C4-2B (cell line): ENCODE measurements at regions not wholly inside any gene's neighbourhood (a gene's known extent, or its start where the extent isn't known, plus 50 kb on each side); places are given as distances from the start of the nearest gene placed in this dataset.

Experiments used
- CTCF ChIP-seq: fragments of 450-650 bp; conservative IDR thresholded peaks from 2 replicates; pipeline ENCODE4 v1.5.1; 2017; ENCODE audit warnings: mild to moderate bottlenecking
- ZFX ChIP-seq: fragments of 450-650 bp; IDR thresholded peaks from 2 replicates; pipeline ENCODE4 v1.6.1; 2017

- TF ChIP-seq CTCF (no peak), ZFX (no peak)
Observed at GRCh38 chr2:106010818-106011355, 183.2 kb downstream of the UXS1 start.
